ENCODE measurements at regions not wholly inside any gene's neighbourhood (a gene's known extent, or its start where the extent isn't known, plus 50 kb on each side); places are given as distances from the start of the nearest gene placed in this dataset.

DNA sequence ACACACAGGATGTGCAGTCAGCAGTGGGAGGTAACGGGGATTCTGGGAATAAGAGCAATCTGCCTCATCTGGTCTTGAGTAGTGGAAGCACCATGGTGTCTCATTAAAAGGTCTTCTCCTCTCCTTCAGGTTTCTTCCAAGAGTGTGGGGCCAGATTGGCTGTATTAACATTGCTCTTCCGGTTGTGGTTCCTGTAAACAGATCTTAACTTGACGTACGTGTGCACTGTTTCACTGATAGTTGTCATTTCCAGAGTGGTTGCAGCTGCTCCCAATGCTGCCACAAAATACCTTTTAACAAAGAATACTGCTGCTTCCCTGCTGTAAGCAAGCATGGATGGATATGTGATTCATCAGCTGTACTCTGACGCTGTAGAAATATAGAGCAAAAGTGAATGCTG, 1443.4 kb upstream of the TENM3 start (continued):
- TF ChIP-seq, protein P1, sequence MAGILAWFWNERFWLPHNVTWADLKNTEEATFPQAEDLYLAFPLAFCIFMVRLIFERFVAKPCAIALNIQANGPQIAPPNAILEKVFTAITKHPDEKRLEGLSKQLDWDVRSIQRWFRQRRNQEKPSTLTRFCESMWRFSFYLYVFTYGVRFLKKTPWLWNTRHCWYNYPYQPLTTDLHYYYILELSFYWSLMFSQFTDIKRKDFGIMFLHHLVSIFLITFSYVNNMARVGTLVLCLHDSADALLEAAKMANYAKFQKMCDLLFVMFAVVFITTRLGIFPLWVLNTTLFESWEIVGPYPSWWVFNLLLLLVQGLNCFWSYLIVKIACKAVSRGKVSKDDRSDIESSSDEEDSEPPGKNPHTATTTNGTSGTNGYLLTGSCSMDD (CRISPR knock-in tag; IDR thresholded peaks at IDR 0.05): no peak
- TF ChIP-seq FOXO1 (CRISPR knock-in tag; IDR thresholded peaks at IDR 0.05) (no peak), ZSCAN20 (CRISPR knock-in tag; IDR thresholded peaks at IDR 0.05; ENCODE audit: borderline replicate concordance) (no peak)
- TF ChIP-seq, protein P2, sequence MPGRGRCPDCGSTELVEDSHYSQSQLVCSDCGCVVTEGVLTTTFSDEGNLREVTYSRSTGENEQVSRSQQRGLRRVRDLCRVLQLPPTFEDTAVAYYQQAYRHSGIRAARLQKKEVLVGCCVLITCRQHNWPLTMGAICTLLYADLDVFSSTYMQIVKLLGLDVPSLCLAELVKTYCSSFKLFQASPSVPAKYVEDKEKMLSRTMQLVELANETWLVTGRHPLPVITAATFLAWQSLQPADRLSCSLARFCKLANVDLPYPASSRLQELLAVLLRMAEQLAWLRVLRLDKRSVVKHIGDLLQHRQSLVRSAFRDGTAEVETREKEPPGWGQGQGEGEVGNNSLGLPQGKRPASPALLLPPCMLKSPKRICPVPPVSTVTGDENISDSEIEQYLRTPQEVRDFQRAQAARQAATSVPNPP (CRISPR knock-in tag; IDR thresholded peaks at IDR 0.05): no peak
- TF ChIP-seq, protein P3, sequence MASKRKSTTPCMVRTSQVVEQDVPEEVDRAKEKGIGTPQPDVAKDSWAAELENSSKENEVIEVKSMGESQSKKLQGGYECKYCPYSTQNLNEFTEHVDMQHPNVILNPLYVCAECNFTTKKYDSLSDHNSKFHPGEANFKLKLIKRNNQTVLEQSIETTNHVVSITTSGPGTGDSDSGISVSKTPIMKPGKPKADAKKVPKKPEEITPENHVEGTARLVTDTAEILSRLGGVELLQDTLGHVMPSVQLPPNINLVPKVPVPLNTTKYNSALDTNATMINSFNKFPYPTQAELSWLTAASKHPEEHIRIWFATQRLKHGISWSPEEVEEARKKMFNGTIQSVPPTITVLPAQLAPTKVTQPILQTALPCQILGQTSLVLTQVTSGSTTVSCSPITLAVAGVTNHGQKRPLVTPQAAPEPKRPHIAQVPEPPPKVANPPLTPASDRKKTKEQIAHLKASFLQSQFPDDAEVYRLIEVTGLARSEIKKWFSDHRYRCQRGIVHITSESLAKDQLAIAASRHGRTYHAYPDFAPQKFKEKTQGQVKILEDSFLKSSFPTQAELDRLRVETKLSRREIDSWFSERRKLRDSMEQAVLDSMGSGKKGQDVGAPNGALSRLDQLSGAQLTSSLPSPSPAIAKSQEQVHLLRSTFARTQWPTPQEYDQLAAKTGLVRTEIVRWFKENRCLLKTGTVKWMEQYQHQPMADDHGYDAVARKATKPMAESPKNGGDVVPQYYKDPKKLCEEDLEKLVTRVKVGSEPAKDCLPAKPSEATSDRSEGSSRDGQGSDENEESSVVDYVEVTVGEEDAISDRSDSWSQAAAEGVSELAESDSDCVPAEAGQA (IDR thresholded peaks at IDR 0.05; ENCODE audit: low read depth): no peak
- TF ChIP-seq, protein P3 (CRISPR knock-in tag; IDR thresholded peaks at IDR 0.05; ENCODE audit: borderline replicate concordance): no peak

Data from HepG2 (cell line).